GM21526 (cell line): ENCODE measurements at regions not wholly inside any gene's neighbourhood (a gene's known extent, or its start where the extent isn't known, plus 50 kb on each side); places are given as distances from the start of the nearest gene placed in this dataset.
"Not testable (repeated sequence)": the region's sequence is repeated elsewhere in the genome, so short reads cannot be mapped to it uniquely, and the experiment has no call there.

Experiments used
- ATAC-seq: cut with Tn5 transposase; IDR thresholded peaks from one replicate; pipeline ENCODE4 v1.9.1; 2021; ENCODE audit warnings: moderate library complexity; ENCODE audit not compliant: unreplicated experiment, low FRiP score

- no peak for ATAC-seq
These were observed 309.9 kb upstream of the SLITRK1 start for GRCh38 chr13:84192125-84192524.

GRCh38 chr13:84191139-84191538, 308.9 kb upstream of the SLITRK1 start:
- ATAC-seq = no peak

GRCh38 chr13:84187626-84188025, 305.4 kb upstream of the SLITRK1 start:
- ATAC-seq = no peak

- ATAC-seq = no peak
These were observed 257.4 kb upstream of the SLITRK1 start for GRCh38 chr13:84139561-84140158.

- peak; percentile 87 for ATAC-seq
These were observed 255.0 kb upstream of the SLITRK1 start for GRCh38 chr13:84137292-84137691.

- no peak for ATAC-seq
These were observed 254.3 kb upstream of the SLITRK1 start for GRCh38 chr13:84136582-84136981.

- ATAC-seq = no peak
These were observed 250.2 kb upstream of the SLITRK1 start for GRCh38 chr13:84132491-84132890.

GRCh38 chr13:84131249-84131648, 249.0 kb upstream of the SLITRK1 start:
- ATAC-seq = no peak

GRCh38 chr13:84130495-84131114, 248.3 kb upstream of the SLITRK1 start:
- no peak for ATAC-seq

- ATAC-seq = no peak
These were observed 247.7 kb upstream of the SLITRK1 start for GRCh38 chr13:84129966-84130365.

- no peak for ATAC-seq
These were observed 245.4 kb upstream of the SLITRK1 start for GRCh38 chr13:84127597-84128128.

GRCh38 chr13:84126671-84127171, 244.4 kb upstream of the SLITRK1 start:
- no peak for ATAC-seq

GRCh38 chr13:84121456-84121855, 239.2 kb upstream of the SLITRK1 start:
- no peak for ATAC-seq

GRCh38 chr13:84118839-84119409, 236.7 kb upstream of the SLITRK1 start:
- no peak for ATAC-seq

- no peak for ATAC-seq
These were observed 216.0 kb upstream of the SLITRK1 start for GRCh38 chr13:84098273-84098672.

GRCh38 chr13:84097148-84097547, 214.9 kb upstream of the SLITRK1 start:
- ATAC-seq = no peak

- no peak for ATAC-seq
These were observed 213.9 kb upstream of the SLITRK1 start for GRCh38 chr13:84096216-84096615.

- no peak for ATAC-seq
These were observed 206.7 kb upstream of the SLITRK1 start for GRCh38 chr13:84088996-84089395.

- no peak for ATAC-seq
These were observed 204.5 kb upstream of the SLITRK1 start for GRCh38 chr13:84086847-84087162.

- ATAC-seq = not testable (repeated sequence)
These were observed 204.0 kb upstream of the SLITRK1 start for GRCh38 chr13:84086098-84086846.

- no peak for ATAC-seq
These were observed 200.2 kb upstream of the SLITRK1 start for GRCh38 chr13:84082462-84082861.
